Suprapubic skin (tissue), 4 donors: ENCODE measurements at regions not wholly inside any gene's neighbourhood (a gene's known extent, or its start where the extent isn't known, plus 50 kb on each side); places are given as distances from the start of the nearest gene placed in this dataset.

Experiments
- DNase-seq, 2 donors: peaks; one replicate each; pipeline ENCODE4 v3.0.0-alpha.2; 2019; ENCODE audit warnings: low spot score in 2 of 2
- H3K27ac ChIP-seq: fragments of 200-600 bp; sonication (generic); one replicate; pipeline ENCODE4 v1.5.1; 2019
- H3K27me3 ChIP-seq: fragments of 200-600 bp; sonication (generic); one replicate; pipeline ENCODE4 v1.5.1; 2019
- H3K36me3 ChIP-seq: fragments of 200-600 bp; sonication (generic); one replicate; pipeline ENCODE4 v1.5.1; 2019
- H3K4me1 ChIP-seq: fragments of 200-600 bp; sonication (generic); one replicate; pipeline ENCODE4 v1.5.1; 2019
- H3K4me3 ChIP-seq: fragments of 200-600 bp; sonication (generic); one replicate; pipeline ENCODE4 v1.5.1; 2019; ENCODE audit warnings: mild to moderate bottlenecking
- H3K9me3 ChIP-seq: fragments of 200-600 bp; sonication (generic); one replicate; pipeline ENCODE4 v1.5.1; 2019
- CTCF ChIP-seq, 2 donors: fragments of 200-600 bp in 1 of 2; fragments of 450-650 bp in 1 of 2; sonication (generic) in 1 of 2; IDR thresholded peaks; one replicate each; pipeline ENCODE4 v1.5.1; 2016 to 2019; ENCODE audit warnings: antibody characterized with exemption in 2 of 2, mild to moderate bottlenecking in 1 of 2, moderate library complexity in 1 of 2
- EP300 ChIP-seq: sonication (generic); formaldehyde crosslinking; IDR thresholded peaks from one replicate; pipeline ENCODE4 v1.6.1; 2017; ENCODE audit warnings: antibody characterized with exemption
- POLR2A ChIP-seq, 2 donors: fragments of 450-650 bp; IDR thresholded peaks; one replicate each; pipeline ENCODE4 v1.6.1; 2017; ENCODE audit warnings: antibody characterized with exemption in 2 of 2, mild to moderate bottlenecking in 2 of 2, moderate library complexity in 2 of 2
- POLR2AphosphoS5 ChIP-seq, 3 donors: sonication (generic); formaldehyde crosslinking; IDR thresholded peaks; one replicate each; pipeline ENCODE4 v1.6.1; 2017; ENCODE audit warnings: antibody characterized with exemption in 3 of 3
- WGBS: methylation state at CpG from one replicate; pipeline ENCODE4 v1.1.5; 2018; 5-methylcytosine and 5-hydroxymethylcytosine counted together

DNA sequence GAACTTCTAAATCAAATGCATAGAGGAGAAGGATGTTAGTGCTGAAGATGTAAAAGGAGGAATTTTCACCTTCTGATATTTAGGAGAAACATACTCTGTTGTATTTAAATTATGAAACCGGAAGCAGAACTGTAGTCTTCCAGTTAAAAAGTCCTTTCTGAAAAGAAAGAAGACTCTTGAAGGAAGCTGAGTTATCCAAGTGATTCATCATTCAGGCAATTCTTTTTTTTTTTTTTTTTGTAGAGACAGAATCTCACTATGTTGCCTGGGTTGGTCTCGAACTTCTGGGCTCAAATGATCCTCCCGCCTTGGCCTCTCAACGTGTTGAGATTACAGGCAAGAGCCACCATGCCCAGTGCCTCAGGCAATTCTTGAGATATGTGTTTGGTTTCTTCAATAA is 424.8 kb upstream of the TPM1 start:
- TF ChIP-seq POLR2A (IDR thresholded peaks at IDR 0.05) (no peak), CTCF (IDR thresholded peaks at IDR 0.05) (no peak), POLR2AphosphoS5 (IDR thresholded peaks at IDR 0.05) (no peak), EP300 (no peak)
- Histone ChIP-seq H3K27ac (no peak overlapping the region), H3K4me1 (peaks cover 2% of the 10 kb centered on the region), H3K4me3 (no peak overlapping the region), H3K27me3 (no peaks in the 10 kb centered on the region), H3K36me3 (no peaks in the 10 kb centered on the region), H3K9me3 (no peaks in the 10 kb centered on the region)
- WGBS: 77% methylated on average over 4 of the region's 4 CpGs
- DNase-seq: no peak

- no peak overlapping the region for H3K4me3 ChIP-seq
- no peaks in the 10 kb centered on the region for H3K36me3 ChIP-seq
- WGBS: 86% methylated on average over 2 of the region's 2 CpGs
- H3K27ac ChIP-seq: no peak overlapping the region
- no peak for TF ChIP-seq EP300
- no peak for TF ChIP-seq POLR2AphosphoS5 (IDR thresholded peaks at IDR 0.05)
- no peak for TF ChIP-seq POLR2A (IDR thresholded peaks at IDR 0.05)
- no peak for TF ChIP-seq CTCF (IDR thresholded peaks at IDR 0.05)
- DNase-seq: no peak
- no peaks in the 10 kb centered on the region for H3K9me3 ChIP-seq
- H3K27me3 ChIP-seq: no peaks in the 10 kb centered on the region
- H3K4me1 ChIP-seq: peaks cover 2% of the 10 kb centered on the region
Measured at GRCh38 chr15:62618432-62618831, 424.1 kb upstream of the TPM1 start.

DNA sequence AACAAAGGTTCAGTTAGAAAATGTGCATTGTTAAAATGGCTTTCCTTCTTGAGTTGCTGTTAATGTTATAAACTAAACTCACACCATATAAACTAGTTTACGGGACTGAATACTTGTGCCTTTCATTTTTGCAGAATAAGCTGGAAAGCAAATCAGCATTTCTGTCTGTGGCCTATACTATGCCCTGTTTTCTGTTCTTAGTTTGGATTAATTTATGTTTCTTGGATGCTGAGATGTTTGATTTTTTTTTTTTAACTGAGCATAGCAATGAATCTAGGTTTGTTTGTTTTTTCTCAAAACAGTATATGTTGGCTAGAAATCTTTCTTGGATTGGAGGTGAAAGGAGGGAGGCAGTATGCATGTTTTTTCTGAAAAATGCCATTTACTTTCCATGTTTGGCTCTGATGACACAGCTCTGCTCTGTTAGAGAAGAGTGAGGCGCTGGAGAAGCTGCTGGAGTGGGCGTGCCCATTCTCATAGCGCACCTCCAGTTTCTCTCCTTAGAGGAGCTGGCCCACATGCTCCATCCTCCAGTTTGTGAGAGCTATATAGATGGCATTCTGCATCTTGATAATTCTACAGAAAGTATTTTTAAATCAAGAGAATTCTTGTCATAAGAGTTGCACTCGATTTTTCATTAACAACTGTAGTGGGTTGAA is 423.6 kb upstream of the TPM1 start:
- no peak for DNase-seq
- H3K9me3 ChIP-seq: no peaks in the 10 kb centered on the region
- no peaks in the 10 kb centered on the region for H3K27me3 ChIP-seq
- no peak overlapping the region for H3K4me3 ChIP-seq
- no peaks in the 10 kb centered on the region for H3K36me3 ChIP-seq
- peaks cover 2% of the 10 kb centered on the region for H3K4me1 ChIP-seq
- TF ChIP-seq CTCF (IDR thresholded peaks at IDR 0.05) (no peak), EP300 (no peak), POLR2A (IDR thresholded peaks at IDR 0.05) (no peak), POLR2AphosphoS5 (IDR thresholded peaks at IDR 0.05) (no peak)
- WGBS: 81% methylated on average over 5 of the region's 5 CpGs
- no peak overlapping the region for H3K27ac ChIP-seq

GRCh38 chr15:62619526-62619925 is 423.0 kb upstream of the TPM1 start:
- H3K27me3 ChIP-seq: no peaks in the 10 kb centered on the region
- DNase-seq: no peak
- H3K36me3 ChIP-seq: no peaks in the 10 kb centered on the region
- H3K27ac ChIP-seq: no peak overlapping the region
- H3K9me3 ChIP-seq: no peaks in the 10 kb centered on the region
- H3K4me1 ChIP-seq: peaks cover 2% of the 10 kb centered on the region
- H3K4me3 ChIP-seq: no peak overlapping the region
- TF ChIP-seq CTCF (IDR thresholded peaks at IDR 0.05): no peak
- WGBS: 60% methylated on average over 3 of the region's 3 CpGs

DNA sequence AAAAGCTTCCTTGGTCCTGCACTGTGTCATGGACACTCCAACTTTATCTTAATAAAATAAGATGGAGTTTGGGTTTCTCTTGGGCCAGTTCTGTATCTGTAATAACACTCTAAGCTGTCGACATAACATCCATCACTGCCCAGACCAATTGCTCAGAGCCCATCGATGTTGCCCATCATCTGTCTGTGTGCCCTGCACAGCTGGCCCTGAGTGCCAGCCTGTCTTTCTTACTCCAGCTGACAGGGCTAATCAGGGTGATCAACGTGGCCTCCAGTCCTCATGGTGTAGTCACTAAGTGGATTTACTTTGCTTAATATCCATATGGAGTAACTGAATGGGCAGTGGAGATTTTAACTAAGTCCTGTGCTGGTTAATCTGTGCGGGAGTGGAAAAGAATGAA is 419.8 kb upstream of the TPM1 start:
- no peak for TF ChIP-seq POLR2A (IDR thresholded peaks at IDR 0.05)
- no peak for TF ChIP-seq POLR2AphosphoS5 (IDR thresholded peaks at IDR 0.05)
- no peak for TF ChIP-seq EP300
- TF ChIP-seq CTCF (IDR thresholded peaks at IDR 0.05): no peak
- Histone ChIP-seq H3K4me1 (peaks cover 2% of the 10 kb centered on the region), H3K27ac (no peak overlapping the region), H3K9me3 (no peaks in the 10 kb centered on the region), H3K27me3 (no peaks in the 10 kb centered on the region), H3K4me3 (no peak overlapping the region), H3K36me3 (no peaks in the 10 kb centered on the region)
- DNase-seq: no peak
- 86% methylated on average over 4 of the region's 4 CpGs for WGBS
